GM21381 (cell line): ENCODE measurements at regions not wholly inside any gene's neighbourhood (a gene's known extent, or its start where the extent isn't known, plus 50 kb on each side); places are given as distances from the start of the nearest gene placed in this dataset.

Source experiments
- ATAC-seq: cut with Tn5 transposase; IDR thresholded peaks from one replicate; pipeline ENCODE4 v1.9.1; 2021; ENCODE audit warnings: mild to moderate bottlenecking, moderate library complexity; ENCODE audit not compliant: unreplicated experiment

GRCh38 chr11:134821422-134821821, 409.4 kb upstream of the B3GAT1 start:
- ATAC-seq = no peak

GRCh38 chr11:134819041-134819440, 407.0 kb upstream of the B3GAT1 start:
- ATAC-seq = no peak

- ATAC-seq = no peak
Observed at GRCh38 chr11:134818516-134818915, 406.5 kb upstream of the B3GAT1 start.

- no peak for ATAC-seq
Observed at GRCh38 chr11:134815404-134815803, 403.4 kb upstream of the B3GAT1 start.

GRCh38 chr11:134807997-134808396, 396.0 kb upstream of the B3GAT1 start:
- ATAC-seq = no peak

- no peak for ATAC-seq
Observed at GRCh38 chr11:134802598-134802997, 390.6 kb upstream of the B3GAT1 start.

GRCh38 chr11:134802116-134802515, 390.1 kb upstream of the B3GAT1 start:
- no peak for ATAC-seq

GRCh38 chr11:134801570-134801969, 389.5 kb upstream of the B3GAT1 start:
- no peak for ATAC-seq

GRCh38 chr11:134800826-134801225, 388.8 kb upstream of the B3GAT1 start:
- no peak for ATAC-seq

- no peak for ATAC-seq
Observed at GRCh38 chr11:134800130-134800529, 388.1 kb upstream of the B3GAT1 start.

- no peak for ATAC-seq
Observed at GRCh38 chr11:134799386-134799785, 387.3 kb upstream of the B3GAT1 start.

- no peak for ATAC-seq
Observed at GRCh38 chr11:134797411-134798089, 385.5 kb upstream of the B3GAT1 start.

GRCh38 chr11:134795017-134795416, 383.0 kb upstream of the B3GAT1 start:
- ATAC-seq = no peak

GRCh38 chr11:134794192-134794591, 382.1 kb upstream of the B3GAT1 start:
- ATAC-seq = no peak

GRCh38 chr11:134792677-134793076, 380.6 kb upstream of the B3GAT1 start:
- no peak for ATAC-seq

GRCh38 chr11:134792044-134792443, 380.0 kb upstream of the B3GAT1 start:
- ATAC-seq = no peak

- no peak for ATAC-seq
Observed at GRCh38 chr11:134791102-134791501, 379.1 kb upstream of the B3GAT1 start.

- no peak for ATAC-seq
Observed at GRCh38 chr11:134789104-134789503, 377.1 kb upstream of the B3GAT1 start.

- ATAC-seq = no peak
Observed at GRCh38 chr11:134786636-134787035, 374.6 kb upstream of the B3GAT1 start.

- no peak for ATAC-seq
Observed at GRCh38 chr11:134785660-134786284, 373.7 kb upstream of the B3GAT1 start.

GRCh38 chr11:134785059-134785458, 373.0 kb upstream of the B3GAT1 start:
- ATAC-seq = no peak

GRCh38 chr11:134784568-134784967, 372.5 kb upstream of the B3GAT1 start:
- ATAC-seq = no peak

GRCh38 chr11:134784046-134784445, 372.0 kb upstream of the B3GAT1 start:
- no peak for ATAC-seq
